Endothelial cell of umbilical vein (primary cell): ENCODE measurements at regions not wholly inside any gene's neighbourhood (a gene's known extent, or its start where the extent isn't known, plus 50 kb on each side); places are given as distances from the start of the nearest gene placed in this dataset.

Source experiments
- BruUV-seq: library from RNA; stranded (reverse); fragments of 400-500 nt; replicated peaks from 2 replicates; lab custom pipeline; 2021; lab: Mats Ljungman, UMichigan
- CTCF ChIA-PET: fragments of 300-600, 350-600 bp; sonication (Branson Sonifier 250); formaldehyde crosslinking; loops from one replicate; lab custom pipeline; 2021; ENCODE audit warnings: antibody characterized with exemption, inconsistent platforms; lab: Charles Lee
- POLR2A ChIA-PET: fragments of 300-600, 350-600 bp; sonication (Branson Sonifier 250); formaldehyde crosslinking; loops from one replicate; lab custom pipeline; 2021; ENCODE audit warnings: antibody characterized with exemption, inconsistent platforms; lab: Charles Lee
- DNase-seq: peaks from one replicate; pipeline ENCODE4 v3.0.0-alpha.2; 2011; ENCODE audit warnings: low read depth, low spot score
- FAIRE-seq: peaks from 2 replicates; lab custom pipeline; 2011; peaks lifted over from hg19 to GRCh38; lab: Jason Lieb, UNC
- H2AFZ ChIP-seq: 2 replicates; pipeline ENCODE4 v1.6.0; 2012; ENCODE audit warnings: low read depth, low read length, control low read depth, inconsistent platforms
- H3K27ac ChIP-seq: 2 replicates; pipeline ENCODE4 v1.5.1; 2011; ENCODE audit warnings: low read depth, mild to moderate bottlenecking, control low read depth, low read length, moderate library complexity; ENCODE audit not compliant: insufficient read depth
- H3K27me3 ChIP-seq, 2 experiments: 2 replicates each; pipeline versions ENCODE4 v1.6.0 to v1.6.1; 2011; ENCODE audit warnings: low read length in 2 of 2, mixed read lengths in 1 of 2; ENCODE audit not compliant: control insufficient read depth in 2 of 2, insufficient read depth in 2 of 2
- H3K36me3 ChIP-seq, 2 experiments: 2 replicates in 1 of 2; 3 replicates in 1 of 2; pipeline ENCODE4 v1.5.1; 2011; ENCODE audit warnings: low read length in 2 of 2, mild to moderate bottlenecking in 1 of 2, moderate library complexity in 1 of 2; ENCODE audit not compliant: control insufficient read depth in 2 of 2, insufficient read depth in 2 of 2; ENCODE audit errors: extremely low read depth in 1 of 2
- H3K4me1 ChIP-seq: 3 replicates; pipeline ENCODE4 v1.5.1; 2011; ENCODE audit warnings: mild to moderate bottlenecking, low read length; ENCODE audit not compliant: control insufficient read depth, insufficient read depth; ENCODE audit errors: extremely low read depth
- H3K4me2 ChIP-seq: 2 replicates; pipeline ENCODE4 v1.6.1; 2011; ENCODE audit warnings: low read length, control low read depth, mixed read lengths; ENCODE audit not compliant: insufficient read depth
- H3K4me3 ChIP-seq, 3 experiments: fragments of 200-600 bp in 1 of 3; sonication (generic), shearing (Covaris generic) in 1 of 3; replicated peaks in 1 of 3; 2 replicates each; pipeline ENCODE4 v1.5.1; 2011 to 2016; ENCODE audit warnings: control low read depth in 3 of 3, low read length in 3 of 3, mild to moderate bottlenecking in 2 of 3, inconsistent platforms in 1 of 3, low read depth in 1 of 3, moderate library complexity in 1 of 3; ENCODE audit not compliant: insufficient read depth in 1 of 3
- H3K79me2 ChIP-seq: 2 replicates; pipeline ENCODE4 v1.6.0; 2012; ENCODE audit warnings: low read length, inconsistent platforms; ENCODE audit not compliant: control insufficient read depth, insufficient read depth
- H3K9ac ChIP-seq: replicated peaks from 2 replicates; pipeline ENCODE3; 2011; ENCODE audit warnings: low read length, control low read depth; ENCODE audit not compliant: insufficient read depth; ENCODE audit errors: extremely low read depth
- H3K9me1 ChIP-seq: replicated peaks from 3 replicates; pipeline ENCODE4 v1.6.0; 2011; ENCODE audit warnings: mild to moderate bottlenecking, low read length; ENCODE audit not compliant: control insufficient read depth, insufficient read depth; ENCODE audit errors: extremely low read depth
- H3K9me3 ChIP-seq: replicated peaks from 2 replicates; pipeline ENCODE4 v1.5.1; 2012; ENCODE audit warnings: low read length, inconsistent platforms; ENCODE audit not compliant: control insufficient read depth, insufficient read depth
- H4K20me1 ChIP-seq: replicated peaks from 2 replicates; pipeline ENCODE3; 2011; ENCODE audit warnings: mild to moderate bottlenecking, low read length; ENCODE audit not compliant: control insufficient read depth, insufficient read depth; ENCODE audit errors: extremely low read depth
- CTCF ChIP-seq, 2 donors: IDR thresholded peaks; 1 replicate in 1 of 2; 2 replicates in 1 of 2; pipeline ENCODE4 v1.5.1; 2011; ENCODE audit warnings: low read length in 2 of 2, mild to moderate bottlenecking in 2 of 2, moderate library complexity in 2 of 2, control low read depth in 1 of 2, inconsistent platforms in 1 of 2, low read depth in 1 of 2; ENCODE audit not compliant: insufficient read depth in 1 of 2; ENCODE audit errors: extremely low read depth in 1 of 2
- EZH2 ChIP-seq: IDR thresholded peaks from 2 replicates; pipeline ENCODE4 v1.6.1; 2012; ENCODE audit warnings: borderline replicate concordance, low read depth, mild to moderate bottlenecking, moderate library complexity, low read length, inconsistent platforms; ENCODE audit not compliant: severe bottlenecking
- FOS ChIP-seq: IDR thresholded peaks from 2 replicates; pipeline ENCODE4 v1.6.1; 2011; ENCODE audit warnings: mild to moderate bottlenecking, low read length, moderate library complexity, borderline replicate concordance; ENCODE audit not compliant: insufficient read depth
- GATA2 ChIP-seq: IDR thresholded peaks from 2 replicates; pipeline ENCODE4 v1.7.0; 2011; ENCODE audit warnings: low read depth, mild to moderate bottlenecking, moderate library complexity, mixed read lengths, low read length; ENCODE audit not compliant: insufficient read length, insufficient read depth
- JUN ChIP-seq: IDR thresholded peaks from 2 replicates; pipeline ENCODE4 v1.6.1; 2011; ENCODE audit warnings: borderline replicate concordance, low read depth; ENCODE audit not compliant: insufficient read length, insufficient read depth
- MAX ChIP-seq: IDR thresholded peaks from 2 replicates; pipeline ENCODE4 v1.6.1; 2011; ENCODE audit not compliant: insufficient read depth, insufficient read length
- MYC ChIP-seq: IDR thresholded peaks from one replicate; pipeline ENCODE4 v1.6.1; 2011; ENCODE audit warnings: mild to moderate bottlenecking, low read depth, low read length
- POLR2A ChIP-seq: IDR thresholded peaks from 2 replicates; pipeline ENCODE4 v1.6.1; 2012; ENCODE audit warnings: low read depth, mild to moderate bottlenecking, control low read depth, low read length
- POLR2AphosphoS5 ChIP-seq: IDR thresholded peaks from 2 replicates; pipeline ENCODE4 v1.6.1; 2012; ENCODE audit warnings: low read depth, mild to moderate bottlenecking, control low read depth, low read length, moderate library complexity; ENCODE audit not compliant: insufficient read depth
- dilution Hi-C: fragments of 300-500 bp; cut with MboI; formaldehyde crosslinking; loops from one replicate; pipeline ENCODE4 v1.15.0; 2019; ENCODE audit warnings: low sequenced_read_pairs; ENCODE audit not compliant: extremely low pct_ligation_motif_present
- intact Hi-C: fragments of 100-400 bp; cut with micrococcal nuclease; formaldehyde crosslinking; loops from one replicate; pipeline ENCODE4 v1.10.0; 2022

GRCh38 chr4:184553891-184554290 is 79.5 kb upstream of the IRF2 start:
- Histone ChIP-seq H3K9me1 (no peaks in the 10 kb centered on the region), H3K4me1 (no peaks in the 10 kb centered on the region), H3K27ac (no peak overlapping the region), H3K4me2 (no peak overlapping the region), H3K27me3 (no peaks in the 10 kb centered on the region), H3K9me3 (no peaks in the 10 kb centered on the region), H3K36me3 (no peaks in the 10 kb centered on the region), H3K9ac (no peak overlapping the region), H3K79me2 (no peaks in the 10 kb centered on the region), H2AFZ (no peak overlapping the region), H4K20me1 (no peaks in the 10 kb centered on the region), H3K4me3 (no peak overlapping the region)
- TF ChIP-seq POLR2AphosphoS5 (no peak), CTCF (IDR thresholded peaks at IDR 0.05; ENCODE audit: extremely low read depth in 1 of 2, insufficient read depth in 1 of 2, low read depth in 1 of 2, low read length in 2 of 2) (no peak)
- FAIRE-seq (no peak), DNase-seq (no peak)
- intact Hi-C loops, result no loop called here
- CTCF ChIA-PET, result no interaction called here
- BruUV-seq, result no TSS peak
- POLR2A ChIA-PET, result no interaction called here
- dilution Hi-C loops, result no loop called here

- H3K4me1 ChIP-seq, result peaks cover 7% of the 10 kb centered on the region
- no peaks in the 10 kb centered on the region for H3K27me3 ChIP-seq
- TF ChIP-seq FOS, result no peak
- TF ChIP-seq MAX, result no peak
- no peak for TF ChIP-seq POLR2AphosphoS5
- no peak for TF ChIP-seq EZH2
- no peak for TF ChIP-seq POLR2A
- no peak for TF ChIP-seq GATA2
- no peak for TF ChIP-seq CTCF (IDR thresholded peaks at IDR 0.05; ENCODE audit: extremely low read depth in 1 of 2, insufficient read depth in 1 of 2, low read depth in 1 of 2, low read length in 2 of 2)
- TF ChIP-seq JUN, result no peak
- TF ChIP-seq MYC, result no peak
- ChIA-PET POLR2A (interaction anchor here (0.7 kb wide), 1 partner anchor 180 kb away, joined by 7 read pairs; no protein-coding TSS in a partner anchor), CTCF (interaction anchor here (1.5 to 2.5 kb wide), 2 partner anchors 286 to 299 kb away, joined by 5 to 14 read pairs; no protein-coding TSS in a partner anchor)
- no peak overlapping the region for H3K4me3 ChIP-seq
- H3K9ac ChIP-seq, result no peak overlapping the region
- no peak overlapping the region for H3K4me2 ChIP-seq
- DNase-seq (no peak), FAIRE-seq (no peak)
- H2AFZ ChIP-seq, result no peak overlapping the region
- intact Hi-C loops, result no loop called here
- no TSS peak for BruUV-seq
- no peak overlapping the region for H3K27ac ChIP-seq
- no peaks in the 10 kb centered on the region for H3K9me1 ChIP-seq
- H3K79me2 ChIP-seq, result no peaks in the 10 kb centered on the region
- H3K36me3 ChIP-seq, result no peaks in the 10 kb centered on the region
- no peaks in the 10 kb centered on the region for H3K9me3 ChIP-seq
- H4K20me1 ChIP-seq, result no peaks in the 10 kb centered on the region
- dilution Hi-C loops, result no loop called here
Observed at GRCh38 chr4:184550476-184550875, 76.1 kb upstream of the IRF2 start.
